ENCODE measurements at regions not wholly inside any gene's neighbourhood (a gene's known extent, or its start where the extent isn't known, plus 50 kb on each side); places are given as distances from the start of the nearest gene placed in this dataset.

DNA sequence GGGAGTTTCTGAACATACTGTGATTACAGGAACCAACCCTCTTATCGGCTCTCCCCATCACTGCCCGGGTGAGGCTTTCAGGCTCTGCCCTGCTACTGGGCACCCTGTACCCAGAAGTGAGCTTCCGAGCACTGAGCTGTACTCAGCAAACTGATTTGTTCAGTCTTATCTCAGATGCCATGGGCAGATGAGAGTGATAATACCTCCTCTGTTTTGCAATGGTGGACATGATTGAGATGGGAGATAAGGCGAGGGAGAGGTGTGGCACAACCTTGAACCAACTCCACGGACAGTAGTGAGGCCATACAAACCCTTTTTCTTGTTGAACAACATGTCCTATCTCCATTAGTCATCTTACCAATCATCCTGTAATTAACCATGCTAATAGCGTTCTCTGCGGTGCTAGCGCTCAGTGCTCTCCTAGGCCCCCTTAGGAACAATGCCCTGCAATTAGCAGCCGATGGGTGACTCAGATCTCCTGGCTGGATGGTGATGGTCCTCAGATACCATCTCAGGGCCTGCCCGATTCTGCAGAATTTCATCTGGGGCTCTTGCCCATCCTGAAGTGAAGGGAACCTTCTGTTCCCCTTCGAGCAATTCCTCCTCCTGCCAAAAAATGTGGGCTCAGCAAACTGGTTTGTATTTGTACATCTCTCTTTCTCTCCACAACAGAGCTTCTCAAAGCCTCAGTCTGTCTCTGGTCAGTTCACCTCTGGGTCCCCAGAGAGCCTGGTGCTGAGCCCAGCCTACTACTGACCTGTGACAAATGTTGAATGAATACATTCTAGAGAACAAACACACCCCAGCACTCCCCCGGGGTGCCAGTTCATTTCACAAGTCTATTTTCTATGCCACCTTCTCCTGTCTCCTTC lies 139.3 kb upstream of the IRX3 start:
- TF ChIP-seq, protein P1, sequence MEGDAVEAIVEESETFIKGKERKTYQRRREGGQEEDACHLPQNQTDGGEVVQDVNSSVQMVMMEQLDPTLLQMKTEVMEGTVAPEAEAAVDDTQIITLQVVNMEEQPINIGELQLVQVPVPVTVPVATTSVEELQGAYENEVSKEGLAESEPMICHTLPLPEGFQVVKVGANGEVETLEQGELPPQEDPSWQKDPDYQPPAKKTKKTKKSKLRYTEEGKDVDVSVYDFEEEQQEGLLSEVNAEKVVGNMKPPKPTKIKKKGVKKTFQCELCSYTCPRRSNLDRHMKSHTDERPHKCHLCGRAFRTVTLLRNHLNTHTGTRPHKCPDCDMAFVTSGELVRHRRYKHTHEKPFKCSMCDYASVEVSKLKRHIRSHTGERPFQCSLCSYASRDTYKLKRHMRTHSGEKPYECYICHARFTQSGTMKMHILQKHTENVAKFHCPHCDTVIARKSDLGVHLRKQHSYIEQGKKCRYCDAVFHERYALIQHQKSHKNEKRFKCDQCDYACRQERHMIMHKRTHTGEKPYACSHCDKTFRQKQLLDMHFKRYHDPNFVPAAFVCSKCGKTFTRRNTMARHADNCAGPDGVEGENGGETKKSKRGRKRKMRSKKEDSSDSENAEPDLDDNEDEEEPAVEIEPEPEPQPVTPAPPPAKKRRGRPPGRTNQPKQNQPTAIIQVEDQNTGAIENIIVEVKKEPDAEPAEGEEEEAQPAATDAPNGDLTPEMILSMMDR (IDR thresholded peaks at IDR 0.05; ENCODE audit: insufficient read depth, low read depth, low read length, missing control alignments), result no peak
- DNase-seq (ENCODE audit: low read depth), result no peak
- H3K4me3 ChIP-seq (ENCODE audit: low read depth, low read length), result no peak overlapping the region

DNA sequence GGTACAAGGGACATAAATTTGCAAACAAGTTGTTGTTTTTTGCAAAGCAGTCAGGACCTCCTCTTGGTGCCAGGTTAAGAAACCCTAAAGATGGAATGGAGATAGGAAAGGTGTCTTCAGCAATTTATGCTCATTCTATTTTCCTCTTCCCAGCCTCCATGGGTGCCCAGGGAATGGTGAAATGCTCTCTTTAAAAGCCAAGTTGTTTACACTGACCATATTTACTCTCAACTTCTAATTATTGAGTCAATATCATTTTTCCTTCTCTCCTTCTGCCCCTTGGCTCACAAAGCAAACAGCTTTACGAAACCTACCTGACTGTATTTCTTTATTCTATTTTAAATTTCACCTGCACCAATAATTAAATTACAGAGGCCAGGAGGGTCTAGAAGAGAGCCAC lies 138.5 kb upstream of the IRX3 start:
- H3K4me3 ChIP-seq (ENCODE audit: low read depth, low read length), result no peak overlapping the region
- TF ChIP-seq, protein P1 (IDR thresholded peaks at IDR 0.05; ENCODE audit: insufficient read depth, low read depth, low read length, missing control alignments), result no peak
- no peak for DNase-seq (ENCODE audit: low read depth)

DNA sequence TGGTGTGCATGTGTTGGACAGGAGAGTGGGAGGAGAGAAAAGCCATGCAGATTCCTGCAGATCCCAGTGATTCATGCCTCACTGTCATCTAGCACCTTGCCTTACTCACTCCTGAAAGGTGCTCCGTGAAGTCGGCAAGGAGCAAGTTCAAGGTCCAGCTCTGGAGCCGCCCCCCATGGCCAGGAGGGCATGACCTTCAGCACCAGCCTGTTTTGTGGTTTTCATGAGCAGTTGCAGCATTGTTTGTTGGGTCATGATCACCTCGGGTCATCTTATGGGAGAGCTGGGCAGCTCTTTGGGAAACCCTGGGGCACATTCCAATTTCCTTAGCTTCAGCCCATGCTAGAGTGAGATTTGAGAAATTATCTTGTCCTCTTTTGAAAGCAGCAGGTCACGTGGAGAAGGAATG lies 137.5 kb upstream of the IRX3 start:
- DNase-seq (ENCODE audit: low read depth), result no peak
- no peak overlapping the region for H3K4me3 ChIP-seq (ENCODE audit: low read depth, low read length)
- TF ChIP-seq, protein P1 (IDR thresholded peaks at IDR 0.05; ENCODE audit: insufficient read depth, low read depth, low read length, missing control alignments), result no peak

DNA sequence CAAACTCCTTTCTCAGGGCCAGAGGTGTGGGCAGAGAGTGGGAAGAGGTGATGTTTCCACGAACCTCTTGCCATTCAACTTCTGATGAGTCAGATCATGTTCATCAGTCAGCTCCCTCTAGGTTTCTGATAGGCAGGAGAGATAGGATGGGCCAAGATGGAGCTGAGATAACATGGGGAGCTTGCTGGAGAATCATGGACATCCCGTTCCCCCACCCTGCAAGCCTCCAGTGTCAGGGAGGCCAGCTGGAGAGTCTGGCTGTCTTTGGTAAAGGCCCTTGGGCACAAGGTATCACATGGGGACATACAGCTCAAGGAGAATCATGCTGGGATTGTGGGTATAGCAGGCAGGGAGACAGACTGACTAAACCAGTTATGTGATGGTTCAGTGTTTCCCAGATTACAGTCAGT lies 136.0 kb upstream of the IRX3 start:
- TF ChIP-seq, protein P1 (IDR thresholded peaks at IDR 0.05; ENCODE audit: insufficient read depth, low read depth, low read length, missing control alignments), result no peak
- H3K4me3 ChIP-seq (ENCODE audit: low read depth, low read length), result no peak overlapping the region
- no peak for DNase-seq (ENCODE audit: low read depth)

DNA sequence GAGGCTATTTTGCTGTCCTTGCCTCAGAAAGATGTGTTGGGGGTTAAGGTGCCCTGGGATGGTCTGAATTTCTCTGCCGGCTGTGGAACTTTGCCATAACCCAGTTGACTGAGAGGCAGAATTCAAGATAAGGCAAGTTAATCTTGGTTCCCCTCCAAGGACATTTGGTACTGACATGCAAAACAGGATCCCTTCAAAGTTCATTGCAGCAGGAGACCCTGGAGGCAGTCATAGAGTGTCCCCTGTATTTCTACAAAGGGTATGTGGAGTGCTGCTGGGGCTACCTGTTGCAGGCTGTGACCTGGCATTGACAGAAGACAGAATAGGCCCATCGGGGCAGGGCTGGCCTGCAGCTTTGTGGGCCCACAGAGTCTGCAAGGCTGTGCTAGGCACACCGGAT lies 135.6 kb upstream of the IRX3 start:
- no peak for DNase-seq (ENCODE audit: low read depth)
- TF ChIP-seq, protein P1 (IDR thresholded peaks at IDR 0.05; ENCODE audit: insufficient read depth, low read depth, low read length, missing control alignments), result no peak

DNA sequence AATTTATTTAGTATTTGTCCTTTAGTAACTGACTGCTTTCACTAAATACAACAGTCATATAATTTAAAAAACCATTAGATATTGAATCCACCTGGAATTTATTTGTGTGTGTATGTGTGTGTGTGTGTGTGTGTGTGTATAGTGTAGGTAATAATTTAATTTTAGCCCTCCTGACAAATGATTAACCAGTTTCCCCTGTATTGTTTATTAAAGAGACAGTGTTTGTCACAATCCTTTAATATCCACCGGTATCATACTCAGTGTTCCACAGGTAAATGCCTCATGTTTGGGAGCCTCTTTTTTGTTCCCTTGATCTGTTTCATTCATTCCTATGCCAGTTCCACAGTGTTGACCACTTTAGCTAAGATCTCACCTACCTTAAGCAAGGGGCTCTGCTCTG lies 134.6 kb upstream of the IRX3 start:
- TF ChIP-seq, protein P1 (IDR thresholded peaks at IDR 0.05; ENCODE audit: insufficient read depth, low read depth, low read length, missing control alignments), result no peak
- H3K4me3 ChIP-seq (ENCODE audit: low read depth, low read length), result no peak overlapping the region
- DNase-seq (ENCODE audit: low read depth), result no peak

More for the DNA sequence above, 135.6 kb upstream of the IRX3 start:
- no peak overlapping the region for H3K4me3 ChIP-seq (ENCODE audit: low read depth, low read length)

DNA sequence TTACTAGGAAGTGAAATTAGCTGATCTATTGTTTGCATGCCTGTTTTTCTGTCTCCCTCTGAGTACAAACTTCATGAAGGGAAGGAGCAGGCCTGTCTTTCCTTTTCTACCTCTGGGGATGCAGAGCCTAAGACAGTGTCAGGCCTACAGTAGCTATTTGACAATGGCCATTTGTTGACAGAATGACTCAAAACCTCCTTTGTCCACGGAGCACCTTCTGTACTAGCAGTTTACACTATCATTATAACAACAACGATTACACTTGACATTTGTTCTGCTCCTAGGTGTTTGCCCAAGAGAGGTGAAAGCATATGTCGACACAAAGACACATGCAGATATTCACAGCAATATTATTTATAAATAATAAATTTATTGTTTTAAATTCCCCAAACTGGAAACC lies 132.3 kb upstream of the IRX3 start:
- DNase-seq (ENCODE audit: low read depth), result no peak

More for the DNA sequence above, 132.3 kb upstream of the IRX3 start:
- no peak overlapping the region for H3K4me3 ChIP-seq (ENCODE audit: low read depth, low read length)
- TF ChIP-seq, protein P1 (IDR thresholded peaks at IDR 0.05; ENCODE audit: insufficient read depth, low read depth, low read length, missing control alignments), result no peak
